ENCODE measurements at regions not wholly inside any gene's neighbourhood (a gene's known extent, or its start where the extent isn't known, plus 50 kb on each side); places are given as distances from the start of the nearest gene placed in this dataset.

- TF ChIP-seq, protein P1, sequence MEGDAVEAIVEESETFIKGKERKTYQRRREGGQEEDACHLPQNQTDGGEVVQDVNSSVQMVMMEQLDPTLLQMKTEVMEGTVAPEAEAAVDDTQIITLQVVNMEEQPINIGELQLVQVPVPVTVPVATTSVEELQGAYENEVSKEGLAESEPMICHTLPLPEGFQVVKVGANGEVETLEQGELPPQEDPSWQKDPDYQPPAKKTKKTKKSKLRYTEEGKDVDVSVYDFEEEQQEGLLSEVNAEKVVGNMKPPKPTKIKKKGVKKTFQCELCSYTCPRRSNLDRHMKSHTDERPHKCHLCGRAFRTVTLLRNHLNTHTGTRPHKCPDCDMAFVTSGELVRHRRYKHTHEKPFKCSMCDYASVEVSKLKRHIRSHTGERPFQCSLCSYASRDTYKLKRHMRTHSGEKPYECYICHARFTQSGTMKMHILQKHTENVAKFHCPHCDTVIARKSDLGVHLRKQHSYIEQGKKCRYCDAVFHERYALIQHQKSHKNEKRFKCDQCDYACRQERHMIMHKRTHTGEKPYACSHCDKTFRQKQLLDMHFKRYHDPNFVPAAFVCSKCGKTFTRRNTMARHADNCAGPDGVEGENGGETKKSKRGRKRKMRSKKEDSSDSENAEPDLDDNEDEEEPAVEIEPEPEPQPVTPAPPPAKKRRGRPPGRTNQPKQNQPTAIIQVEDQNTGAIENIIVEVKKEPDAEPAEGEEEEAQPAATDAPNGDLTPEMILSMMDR (conservative IDR thresholded peaks at IDR 0.05; ENCODE audit: low read depth, low read length), result no peak
- TF ChIP-seq EZH2 (IDR thresholded peaks at IDR 0.05; ENCODE audit: borderline replicate concordance, low read depth, low read length, poor library complexity, severe bottlenecking), result no peak
Measured at GRCh38 chr19:29267701-29268100, 54.8 kb upstream of the UQCRFS1 start.

Data from A673 (cell line).